ENCODE measurements at regions not wholly inside any gene's neighbourhood (a gene's known extent, or its start where the extent isn't known, plus 50 kb on each side); places are given as distances from the start of the nearest gene placed in this dataset.

- CTCF ChIA-PET (ENCODE audit: low intra/inter-chr PET ratio): no interaction called here
- no peak for FAIRE-seq
- intact Hi-C loops (cut with micrococcal nuclease): no loop called here
- TF ChIP-seq ETV1 (tag; conservative IDR thresholded peaks at IDR 0.05; ENCODE audit: low read depth) (no peak), TCF15 (CRISPR knock-in tag; IDR thresholded peaks at IDR 0.05) (no peak), ATF7 (IDR thresholded peaks at IDR 0.05) (no peak), DNMT1 (IDR thresholded peaks at IDR 0.05) (no peak), MCM7 (IDR thresholded peaks at IDR 0.05) (no peak), TAF7 (tag; IDR thresholded peaks at IDR 0.05) (no peak), NELFE (IDR thresholded peaks at IDR 0.05; ENCODE audit: insufficient read depth, insufficient read length) (no peak), PHB (CRISPR knock-in tag; IDR thresholded peaks at IDR 0.05) (no peak), ZNF592 (IDR thresholded peaks at IDR 0.05) (no peak), TAF1 (IDR thresholded peaks at IDR 0.05; ENCODE audit: control insufficient read depth, extremely low read depth, insufficient read depth, low read length, severe bottlenecking) (no peak), SRSF3 (IDR thresholded peaks at IDR 0.05; ENCODE audit: insufficient read depth, low read length) (no peak), ZNF707 (CRISPR knock-in tag; conservative IDR thresholded peaks at IDR 0.05) (no peak), SPI1 (IDR thresholded peaks at IDR 0.05; ENCODE audit: borderline replicate concordance, low read depth, low read length) (no peak), COPS2 (conservative IDR thresholded peaks at IDR 0.05) (no peak), NFYB (IDR thresholded peaks at IDR 0.05; ENCODE audit: extremely low read depth, insufficient read length) (no peak), RHOXF2B (CRISPR knock-in tag; conservative IDR thresholded peaks at IDR 0.05) (no peak), HMGXB4 (CRISPR knock-in tag; IDR thresholded peaks at IDR 0.05) (no peak), ZNF280B (CRISPR knock-in tag; IDR thresholded peaks at IDR 0.05) (no peak)
These were observed 251.0 kb upstream of the PEX5L start for GRCh38 chr3:180287703-180288102.

More at GRCh38 chr3:180287703-180288102, 251.0 kb upstream of the PEX5L start:
- H3K9ac ChIP-seq (ENCODE audit: insufficient read depth in 1 of 2, low read depth in 2 of 2, low read length in 2 of 2): no peak overlapping the region
- H3K4me2 ChIP-seq (ENCODE audit: insufficient read depth, low read length): no peak overlapping the region
- H3K9me3 ChIP-seq (replicated peaks; ENCODE audit: control insufficient read depth, insufficient read depth, low read depth, low read length): 0 out of 2 replicates have a peak, but pooled peaks cover 3% of the 10 kb centered on the region
- H4K20me1 ChIP-seq (replicated peaks; ENCODE audit: control insufficient read depth, insufficient read depth, low read length): no peaks in the 10 kb centered on the region
- POLR2A ChIA-PET: no interaction called here
- in situ Hi-C loops (cut with MboI): no loop called here
- no peak overlapping the region for H3K4me3 ChIP-seq
- H3K79me2 ChIP-seq (ENCODE audit: control insufficient read depth, insufficient read depth, low read length): no peaks in the 10 kb centered on the region
- no peaks in the 10 kb centered on the region for H3K9me1 ChIP-seq (ENCODE audit: control insufficient read depth, insufficient read depth, low read length)
- no peaks in the 10 kb centered on the region for H3K36me3 ChIP-seq (ENCODE audit: control insufficient read depth, insufficient read depth, low read length)
- no peaks in the 10 kb centered on the region for H3K27me3 ChIP-seq (ENCODE audit: control insufficient read depth in 2 of 2, insufficient read depth in 2 of 2, low read length in 2 of 2)
- BruUV-seq (replicated peaks): no TSS peak
- no peaks in the 10 kb centered on the region for H3K4me1 ChIP-seq (replicated peaks in 1 of 2; ENCODE audit: control insufficient read depth in 2 of 2, insufficient read depth in 2 of 2, low read length in 2 of 2)
- DNase-seq (ENCODE audit: extremely low read depth in 1 of 4, low spot score in 3 of 4) (no peak), ATAC-seq (no peak)
- no peak overlapping the region for H3K27ac ChIP-seq (ENCODE audit: extremely low read depth, low read depth, low read length)
- H2AFZ ChIP-seq (ENCODE audit: low read depth, low read length): no peak overlapping the region
